Head of caudate nucleus (tissue), 42 donors: ENCODE measurements at regions not wholly inside any gene's neighbourhood (a gene's known extent, or its start where the extent isn't known, plus 50 kb on each side); places are given as distances from the start of the nearest gene placed in this dataset.
A peak's percentile ranks its signal among the peaks of the same experiment; 100 is the strongest.

Experiments used
- DNase-seq, 42 donors: peaks; one replicate each; pipeline versions ENCODE4 v3.0.0 to v3.0.0-alpha.2; 2020 to 2021; ENCODE audit warnings: mixed read lengths in 7 of 42
- intact Hi-C: fragments of 100-400 bp; cut with DNase I; formaldehyde crosslinking; loops from one replicate; pipeline ENCODE4 v1.15.0; 2022

- intact Hi-C loops = no loop called here
- no peak for DNase-seq
These were observed 1142.9 kb downstream of the SI start for GRCh38 chr3:163935411-163935810.

DNA sequence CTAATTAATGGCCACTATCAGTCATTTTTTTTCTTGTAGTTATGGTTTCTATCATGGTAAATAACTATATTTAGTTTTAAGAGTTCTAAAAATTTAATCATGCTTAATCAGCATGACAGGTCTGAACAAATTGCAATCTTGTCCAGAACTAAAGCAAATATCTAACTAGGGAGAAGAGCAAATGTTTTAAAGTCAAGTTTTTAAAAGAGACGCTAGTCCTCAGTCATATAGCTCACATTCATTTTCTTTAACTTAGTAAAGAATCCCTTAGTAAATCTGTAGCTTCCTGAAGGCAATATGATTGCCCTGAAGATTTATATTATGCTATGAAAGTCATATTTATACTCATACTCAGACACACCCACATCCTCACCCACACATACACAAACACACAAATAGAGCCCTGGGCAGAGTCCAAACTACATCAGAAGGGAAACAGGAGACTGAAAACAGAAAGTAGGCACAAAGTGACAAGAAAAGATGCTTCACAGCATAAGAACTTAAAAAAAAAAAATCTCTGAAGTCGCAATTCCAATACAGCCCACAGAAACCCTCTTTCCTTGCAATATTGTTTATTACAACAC, 1149.1 kb downstream of the SI start:
- DNase-seq = no peak
- intact Hi-C loops = no loop called here

DNA sequence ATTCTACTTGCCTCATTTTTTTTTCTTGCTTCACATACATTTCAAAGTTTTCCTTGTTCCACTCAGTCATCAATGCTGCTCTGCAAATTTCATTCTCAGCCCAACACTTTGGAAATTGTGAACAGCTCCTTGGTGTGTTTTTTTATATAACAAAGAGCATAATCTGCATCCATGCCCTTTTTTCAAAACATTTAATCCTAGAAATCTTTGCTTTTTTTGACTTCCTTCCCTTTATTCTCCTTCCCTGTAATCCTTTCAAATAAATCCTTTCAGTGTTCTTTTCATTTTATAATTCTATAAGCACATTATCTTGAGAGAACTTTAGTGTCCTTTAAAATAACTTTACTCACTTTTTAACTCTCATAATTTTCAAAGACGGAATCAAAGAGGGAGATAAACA, 1150.8 kb downstream of the SI start:
- intact Hi-C loops = no loop called here

DNA sequence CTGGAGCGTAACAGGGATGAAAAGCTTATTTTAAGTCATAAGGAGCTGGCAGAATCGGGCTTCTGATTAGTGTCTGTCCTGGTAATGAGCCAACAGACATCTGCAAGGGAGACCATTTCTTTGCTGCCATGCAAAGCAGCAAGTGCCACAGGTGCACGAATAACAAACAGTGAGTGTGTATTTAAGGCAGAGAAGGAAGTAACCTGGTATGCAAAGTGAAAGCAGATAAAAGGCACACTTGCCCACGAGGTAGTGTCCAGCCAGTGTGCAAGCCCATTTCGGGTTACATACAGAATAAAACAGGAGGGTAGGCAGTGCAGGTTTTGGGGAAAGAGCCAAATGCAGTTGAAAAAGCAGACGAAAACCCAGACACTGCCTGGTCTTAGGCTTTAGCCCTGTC, 1153.7 kb downstream of the SI start:
- no peak for DNase-seq
- intact Hi-C loops = no loop called here

More for the DNA sequence above, 1150.8 kb downstream of the SI start:
- DNase-seq = no peak

DNA sequence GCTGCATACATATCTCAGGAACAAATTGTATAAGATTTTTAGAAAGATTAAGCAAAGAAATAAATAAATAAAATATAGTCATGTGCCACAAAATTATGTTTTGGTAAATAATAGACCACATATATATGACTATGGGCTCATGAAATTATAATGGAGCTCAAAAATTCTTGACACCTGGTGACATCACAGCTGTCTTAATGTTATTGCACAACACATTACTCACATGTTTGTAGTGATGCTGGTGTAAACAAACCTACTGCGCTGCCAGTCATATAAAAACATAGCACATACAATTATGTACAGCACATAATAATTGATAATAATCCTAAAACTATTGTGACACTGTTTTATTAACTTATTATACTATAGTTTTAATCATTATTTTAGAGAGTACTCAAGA, 1159.1 kb downstream of the SI start:
- intact Hi-C loops = no loop called here
- DNase-seq = no peak

DNA sequence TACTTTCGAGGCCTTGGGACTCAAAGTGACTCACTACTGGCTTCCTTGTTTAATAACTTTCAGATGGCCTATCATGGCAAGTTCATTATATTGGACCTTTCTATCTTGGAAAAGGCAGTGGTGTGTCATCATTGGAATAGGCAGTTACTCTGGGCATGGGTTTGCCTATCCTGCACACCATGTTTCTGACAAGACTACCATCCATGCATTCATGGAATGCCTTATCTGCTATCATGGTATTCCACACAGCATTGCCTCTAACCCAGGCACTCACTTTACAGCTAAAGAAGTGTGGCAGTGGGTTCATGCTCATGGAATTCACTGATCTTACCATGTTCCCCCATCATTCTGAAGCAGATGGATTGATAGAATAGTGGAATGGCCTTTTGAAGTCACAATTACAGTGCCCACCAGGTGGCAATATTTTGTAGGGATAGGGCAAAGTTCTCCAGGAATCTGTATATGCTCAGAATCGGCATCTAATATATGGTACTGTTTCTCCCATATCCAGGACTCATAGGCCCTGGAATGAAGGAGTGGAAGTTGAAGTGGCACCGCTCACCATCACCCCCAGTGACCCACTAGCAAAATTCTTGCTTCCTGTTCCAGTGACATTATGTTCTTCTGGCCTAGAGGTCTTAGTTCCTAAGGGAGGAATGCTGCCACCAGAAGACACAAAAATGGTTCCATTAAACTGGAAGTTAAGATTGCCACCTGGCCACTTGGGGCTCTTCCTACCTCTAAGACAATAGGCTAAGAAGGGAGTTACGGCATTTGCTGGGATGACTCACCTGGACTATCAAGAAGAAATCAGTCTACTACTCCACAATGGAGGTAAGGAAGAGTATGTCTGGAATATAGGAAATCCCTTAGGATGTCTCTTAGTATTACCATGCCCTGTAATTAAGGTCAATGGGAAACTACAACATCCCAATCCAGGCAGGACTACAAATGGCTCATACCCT, 1161.4 kb downstream of the SI start:
- intact Hi-C loops = no loop called here
- DNase-seq = peak in 2 of 42 donors; percentile 4 to 19

DNA sequence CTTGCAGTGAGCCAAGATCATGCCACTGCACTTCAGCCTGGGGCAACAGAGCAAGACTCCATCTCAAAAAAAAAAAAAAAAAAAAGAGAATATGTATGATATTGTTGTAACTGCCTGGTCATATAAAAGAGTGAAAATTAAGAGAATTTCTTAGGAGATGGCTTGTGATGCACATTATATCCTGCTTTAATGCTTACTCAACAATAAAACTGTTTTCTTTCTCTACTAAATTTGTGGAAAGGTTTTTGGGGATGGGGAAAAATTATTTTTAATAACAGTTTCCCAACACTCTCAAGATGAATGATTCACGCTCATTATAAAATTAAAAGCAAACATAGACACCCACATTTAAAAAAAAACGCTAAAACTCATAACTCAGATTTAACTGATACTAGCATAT, 1163.0 kb downstream of the SI start:
- intact Hi-C loops = no loop called here
- no peak for DNase-seq

- intact Hi-C loops = no loop called here
These were observed 1163.7 kb downstream of the SI start for GRCh38 chr3:163914567-163914966.

DNA sequence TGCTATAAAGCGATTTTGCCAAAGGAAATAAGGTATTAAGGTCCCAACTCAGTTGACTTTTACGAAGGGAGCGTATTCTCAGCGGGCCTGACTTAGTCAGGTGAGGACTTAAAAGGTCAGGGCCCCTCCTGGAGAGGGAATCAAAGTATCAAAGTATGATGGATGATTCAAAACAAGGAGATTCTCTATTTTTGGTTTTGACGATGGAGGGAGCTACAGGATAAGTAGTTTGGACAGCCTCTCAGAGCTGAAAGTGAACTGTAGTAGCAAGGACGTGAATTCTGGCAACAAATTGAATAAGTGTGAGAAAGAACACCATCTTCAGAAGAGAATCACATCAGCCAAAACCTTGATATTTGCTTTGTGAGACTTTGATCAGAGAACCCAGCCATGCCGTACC, 1186.5 kb downstream of the SI start:
- intact Hi-C loops = no loop called here
- DNase-seq = no peak

More at GRCh38 chr3:163914567-163914966, 1163.7 kb downstream of the SI start:
- DNase-seq = no peak

- no peak for DNase-seq
- intact Hi-C loops = no loop called here
These were observed 1187.6 kb downstream of the SI start for GRCh38 chr3:163890661-163891060.

- intact Hi-C loops = no loop called here
- DNase-seq = no peak
These were observed 1199.1 kb downstream of the SI start for GRCh38 chr3:163879172-163879571.

- no peak for DNase-seq
These were observed 1199.9 kb downstream of the SI start for GRCh38 chr3:163878396-163878795.

GRCh38 chr3:163877805-163878204, 1200.5 kb downstream of the SI start:
- intact Hi-C loops = no loop called here
- DNase-seq = no peak

More at GRCh38 chr3:163878396-163878795, 1199.9 kb downstream of the SI start:
- intact Hi-C loops = no loop called here

DNA sequence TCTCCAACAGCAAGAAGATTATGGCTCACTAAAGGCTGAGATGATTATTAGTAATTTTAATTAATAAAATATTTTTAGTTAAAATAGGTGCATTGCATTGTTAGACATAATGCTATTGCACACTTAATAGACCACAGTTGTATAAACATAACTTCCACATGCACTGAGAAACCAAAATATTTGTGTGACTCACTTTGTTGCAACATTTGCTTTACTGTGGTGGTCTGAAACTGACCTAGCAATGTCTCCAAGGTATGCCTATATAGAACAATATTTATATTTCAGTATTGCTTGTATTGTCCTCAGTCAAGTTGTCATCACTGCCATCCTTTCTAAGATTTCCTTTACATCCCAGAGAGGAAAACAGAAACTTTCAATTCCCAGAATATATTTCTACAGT, 1215.2 kb downstream of the SI start:
- intact Hi-C loops = no loop called here
- no peak for DNase-seq

DNA sequence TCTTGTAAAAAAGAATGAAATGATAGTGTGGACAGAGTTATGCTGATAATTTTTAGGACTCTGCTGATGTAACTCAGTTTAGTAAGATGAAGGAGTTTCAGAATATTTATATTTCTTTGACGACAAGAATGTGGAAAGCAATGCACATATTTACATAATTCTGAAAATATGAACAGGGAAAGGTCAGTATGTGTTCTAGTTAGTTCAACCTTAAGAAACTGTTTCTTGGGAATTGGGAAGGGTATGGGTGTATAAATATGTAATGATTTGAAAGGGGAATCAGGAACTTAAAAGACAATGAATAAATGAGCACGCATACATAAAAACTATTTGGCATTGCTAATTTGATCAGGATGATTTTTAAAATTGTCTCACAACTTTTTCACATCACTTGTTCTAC, 1226.1 kb downstream of the SI start:
- intact Hi-C loops = no loop called here
- no peak for DNase-seq

DNA sequence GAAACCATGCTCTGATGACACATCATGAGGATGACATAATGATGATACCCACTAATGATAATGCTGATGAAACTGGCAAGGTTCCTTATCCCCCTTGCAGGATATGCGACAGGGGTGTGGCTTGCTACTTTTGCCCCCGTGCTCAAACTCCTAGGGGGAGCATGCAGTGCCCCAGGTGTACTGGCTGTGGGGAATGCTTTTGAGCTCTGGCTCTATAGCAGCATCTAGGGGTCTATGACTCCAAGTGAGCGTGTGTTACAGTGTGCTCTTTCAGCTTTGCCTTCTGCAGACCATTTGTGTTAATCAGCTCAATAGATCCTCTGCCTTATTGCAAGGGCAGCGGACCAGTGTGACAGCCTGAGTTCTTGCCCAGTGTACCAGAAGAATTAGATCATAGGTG, 1239.5 kb downstream of the SI start:
- intact Hi-C loops = no loop called here
- no peak for DNase-seq

GRCh38 chr3:163832547-163832946, 1245.7 kb downstream of the SI start:
- intact Hi-C loops = no loop called here
- DNase-seq = no peak

DNA sequence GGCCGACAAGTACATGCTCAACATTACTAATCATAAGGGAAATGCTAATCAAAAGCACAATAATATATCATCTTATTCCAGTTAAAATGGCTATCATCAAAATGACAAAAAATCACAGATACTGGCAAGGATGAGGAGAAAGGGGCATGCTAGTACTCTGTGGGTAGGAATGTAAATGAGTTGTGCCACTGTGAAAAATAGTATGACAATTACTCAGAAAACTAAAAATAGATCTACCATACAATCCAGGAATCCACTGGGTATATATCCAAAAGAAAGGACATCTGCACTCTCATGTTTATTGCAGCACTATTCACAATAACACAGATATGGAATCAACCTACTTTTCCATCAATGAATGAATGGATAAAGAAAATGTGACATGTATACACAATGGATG, 1256.5 kb downstream of the SI start:
- intact Hi-C loops = no loop called here

DNA sequence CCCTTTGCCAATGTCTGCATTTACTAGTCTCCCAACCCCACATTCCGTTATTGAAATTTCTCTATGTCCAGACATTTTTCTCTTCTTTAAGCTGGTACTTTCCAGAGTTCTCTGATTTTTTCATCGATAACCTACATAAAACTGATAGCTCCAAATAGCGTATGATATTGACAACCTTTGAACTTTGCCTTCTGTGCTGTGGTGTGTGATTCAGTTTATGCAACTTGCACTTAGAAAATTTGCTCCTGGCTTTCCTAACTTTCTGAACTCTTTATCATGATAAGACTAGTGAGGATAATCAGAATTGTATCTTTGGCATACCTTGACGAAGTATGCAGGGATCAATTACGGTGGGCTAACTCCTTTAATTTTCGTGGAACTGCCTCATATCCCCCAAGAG, 1261.3 kb downstream of the SI start:
- no peak for DNase-seq
- intact Hi-C loops = no loop called here

More for the DNA sequence above, 1256.5 kb downstream of the SI start:
- no peak for DNase-seq

DNA sequence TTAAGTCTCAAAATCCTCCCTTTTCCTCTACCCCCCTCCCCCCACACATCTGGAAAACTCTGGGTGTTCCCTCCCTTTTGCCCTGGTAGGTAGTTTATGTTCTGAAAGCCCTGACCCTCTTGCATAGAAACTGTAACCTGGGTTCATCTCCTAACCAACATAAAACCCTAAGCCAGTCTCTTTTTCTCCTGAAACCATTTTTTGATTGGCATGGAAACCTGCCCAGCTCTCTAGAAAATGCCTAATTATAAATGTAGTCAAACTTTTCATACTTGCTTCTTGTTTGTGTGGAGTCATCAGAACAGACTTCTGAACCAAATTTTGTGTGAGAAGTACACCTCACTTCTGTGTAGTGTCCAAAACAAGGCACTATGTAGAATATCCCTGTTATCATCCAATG, 1264.4 kb downstream of the SI start:
- no peak for DNase-seq
- intact Hi-C loops = no loop called here

GRCh38 chr3:163812006-163812405, 1266.3 kb downstream of the SI start:
- intact Hi-C loops = no loop called here
- DNase-seq = no peak
